Type B pancreatic cell (in vitro differentiated cells): ENCODE measurements at regions not wholly inside any gene's neighbourhood (a gene's known extent, or its start where the extent isn't known, plus 50 kb on each side); places are given as distances from the start of the nearest gene placed in this dataset.

Experiments used
- DNase-seq: peaks from one replicate; pipeline ENCODE4 v3.0.0; 2021; ENCODE audit warnings: mixed read lengths; ENCODE audit not compliant: unreplicated experiment; ENCODE audit errors: extremely low spot score
- H3K27ac Mint-ChIP-seq: 2 replicates; pipeline ENCODE4 v1.8.0; 2021; ENCODE audit warnings: mild to moderate bottlenecking, mixed read lengths
- H3K27me3 Mint-ChIP-seq: 2 replicates; pipeline ENCODE4 v1.8.0; 2021; ENCODE audit warnings: mixed read lengths
- H3K36me3 Mint-ChIP-seq: 2 replicates; pipeline ENCODE4 v1.8.0; 2021; ENCODE audit warnings: mixed read lengths
- H3K4me1 Mint-ChIP-seq: one replicate; pipeline ENCODE4 v1.8.0; 2021; ENCODE audit warnings: mixed read lengths; ENCODE audit not compliant: unreplicated experiment
- H3K4me3 Mint-ChIP-seq: 2 replicates; pipeline ENCODE4 v1.8.0; 2021; ENCODE audit warnings: mild to moderate bottlenecking, mixed read lengths
- H3K9me3 Mint-ChIP-seq: 2 replicates; pipeline ENCODE4 v1.8.0; 2021; ENCODE audit warnings: mixed read lengths
- CTCF ChIP-seq: fragments of 200-600 bp; sonication (generic); conservative IDR thresholded peaks from 2 replicates; pipeline ENCODE4 v1.5.0; 2021; ENCODE audit warnings: antibody characterized with exemption, mild to moderate bottlenecking

GRCh38 chr10:84606428-84606827 lies 278.0 kb downstream of the CCSER2 start:
- Mint-ChIP-seq H3K4me3 (no peak overlapping the region), H3K4me1 (no peaks in the 10 kb centered on the region), H3K9me3 (no peaks in the 10 kb centered on the region), H3K27me3 (peaks cover 32% of the 10 kb centered on the region), H3K27ac (no peak overlapping the region), H3K36me3 (no peaks in the 10 kb centered on the region)
- no peak for TF ChIP-seq CTCF
- DNase-seq, result no peak

GRCh38 chr10:84607044-84607443 lies 278.7 kb downstream of the CCSER2 start:
- Mint-ChIP-seq H3K9me3 (no peaks in the 10 kb centered on the region), H3K27me3 (peaks cover 32% of the 10 kb centered on the region), H3K4me3 (no peak overlapping the region), H3K27ac (no peak overlapping the region), H3K36me3 (no peaks in the 10 kb centered on the region), H3K4me1 (no peaks in the 10 kb centered on the region)
- TF ChIP-seq CTCF, result no peak
- no peak for DNase-seq

GRCh38 chr10:84607523-84607922 lies 279.1 kb downstream of the CCSER2 start:
- peaks cover 32% of the 10 kb centered on the region for H3K27me3 Mint-ChIP-seq
- H3K4me3 Mint-ChIP-seq, result no peak overlapping the region
- H3K9me3 Mint-ChIP-seq, result no peaks in the 10 kb centered on the region
- no peak for TF ChIP-seq CTCF
- H3K4me1 Mint-ChIP-seq, result no peaks in the 10 kb centered on the region
- no peak overlapping the region for H3K27ac Mint-ChIP-seq
- no peak for DNase-seq
- H3K36me3 Mint-ChIP-seq, result no peaks in the 10 kb centered on the region

- Mint-ChIP-seq H3K27ac (no peak overlapping the region), H3K4me3 (no peak overlapping the region), H3K27me3 (peaks cover 35% of the 10 kb centered on the region), H3K4me1 (no peaks in the 10 kb centered on the region), H3K9me3 (no peaks in the 10 kb centered on the region), H3K36me3 (no peaks in the 10 kb centered on the region)
- TF ChIP-seq CTCF, result no peak
- no peak for DNase-seq
Measured at GRCh38 chr10:84608126-84608525, 279.7 kb downstream of the CCSER2 start.

- no peak for DNase-seq
- no peak overlapping the region for H3K4me3 Mint-ChIP-seq
- H3K27ac Mint-ChIP-seq, result peak overlapping the region; percentile 17
- H3K36me3 Mint-ChIP-seq, result no peaks in the 10 kb centered on the region
- H3K9me3 Mint-ChIP-seq, result peaks cover 4% of the 10 kb centered on the region
- peak; percentile 79 for TF ChIP-seq CTCF
- peaks cover 23% of the 10 kb centered on the region for H3K27me3 Mint-ChIP-seq
- H3K4me1 Mint-ChIP-seq, result peaks cover 5% of the 10 kb centered on the region
Measured at GRCh38 chr10:84613336-84614021, 285.1 kb downstream of the CCSER2 start.
